ENCODE measurements at regions not wholly inside any gene's neighbourhood (a gene's known extent, or its start where the extent isn't known, plus 50 kb on each side); places are given as distances from the start of the nearest gene placed in this dataset.

DNA sequence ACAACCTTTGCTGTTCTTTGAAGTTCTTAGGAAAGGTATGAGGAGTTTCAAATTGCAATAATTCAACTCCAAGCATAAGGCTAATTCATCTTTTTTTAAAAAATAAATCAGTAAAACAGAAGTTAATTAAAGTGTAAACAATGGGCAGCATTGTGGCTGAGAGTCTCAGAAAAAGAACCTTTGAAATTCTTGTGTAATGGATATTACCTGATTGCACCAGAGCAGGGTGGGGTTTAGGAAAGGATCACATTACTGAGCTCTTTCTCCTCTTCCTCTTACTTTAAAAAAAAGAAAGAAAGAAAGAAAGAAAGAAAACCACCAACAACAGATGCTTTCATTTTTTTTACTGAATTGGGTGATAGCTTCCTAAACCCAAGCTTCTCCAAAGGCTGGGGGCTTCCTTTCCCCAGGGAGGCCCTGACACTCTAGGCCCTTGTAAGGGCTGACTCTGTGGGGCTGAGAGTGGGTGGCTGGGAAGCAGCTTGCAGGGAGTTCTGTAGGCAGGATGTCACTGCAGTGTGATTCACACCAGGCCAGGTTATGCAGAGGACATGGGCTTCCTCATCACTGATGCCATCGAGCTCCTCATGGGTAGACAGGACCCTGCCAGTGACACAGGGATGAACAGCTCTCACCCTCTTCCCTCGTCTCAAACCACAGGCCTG is 564.5 kb downstream of the FGF9 start:
- peak; percentile 16 for DNase-seq (ENCODE audit: low spot score)

DNA sequence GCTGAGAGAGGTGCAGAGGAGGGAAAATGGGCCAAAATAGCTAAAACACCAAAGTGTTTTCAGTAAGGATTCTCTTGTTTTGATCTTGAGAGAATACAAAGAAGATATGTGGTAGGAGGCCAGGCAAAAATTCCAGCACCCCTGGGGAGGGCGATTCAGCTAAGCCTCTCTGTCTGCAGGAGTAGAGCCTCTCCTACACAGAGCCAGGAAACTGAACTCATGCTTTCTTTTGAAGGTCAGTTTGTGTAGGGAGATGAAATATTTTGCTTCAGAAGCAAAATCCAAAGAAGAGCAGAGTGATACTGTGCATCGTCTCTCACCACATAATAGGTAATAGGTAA is 565.0 kb downstream of the FGF9 start:
- DNase-seq (ENCODE audit: low spot score), result no peak

DNA sequence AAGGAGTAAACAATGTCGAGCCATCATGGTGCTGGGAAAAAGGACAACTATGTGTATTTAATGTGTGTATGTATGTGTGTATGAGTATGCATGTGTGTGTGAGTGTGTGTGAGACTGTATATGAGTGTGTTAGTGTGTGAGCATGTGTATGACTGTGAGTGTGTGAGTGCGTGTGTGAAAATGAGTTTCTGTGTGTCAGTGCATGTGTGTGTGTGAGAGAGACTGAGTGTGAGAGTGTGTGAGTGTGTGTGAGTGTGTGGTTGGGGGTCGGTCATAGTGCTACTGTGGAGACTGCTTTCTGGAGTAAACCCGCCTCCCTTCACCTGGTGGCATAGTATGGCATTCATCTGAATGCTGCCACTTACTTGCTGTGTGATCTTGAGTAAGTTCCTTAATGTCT is 567.4 kb downstream of the FGF9 start:
- no peak for DNase-seq (ENCODE audit: low spot score)

DNA sequence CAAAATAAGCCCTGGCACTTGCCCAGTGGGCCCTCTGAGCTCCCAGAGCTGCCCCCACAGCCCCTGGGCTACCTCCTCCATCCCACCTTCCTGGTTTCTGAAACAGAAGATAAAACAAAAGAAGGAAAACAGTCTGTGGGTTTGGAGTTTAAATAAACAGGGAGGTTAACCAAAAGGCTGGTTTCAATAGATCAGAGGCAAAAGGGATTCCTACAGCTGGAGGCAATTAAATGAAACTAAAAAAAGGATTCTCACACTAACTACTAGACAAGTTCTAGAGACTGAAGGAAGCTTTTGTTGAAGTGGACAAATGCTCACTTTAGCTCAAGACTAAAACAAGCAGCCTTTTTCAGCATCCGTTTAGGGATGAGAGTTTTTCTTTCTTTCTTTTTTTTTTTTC is 569.8 kb downstream of the FGF9 start:
- DNase-seq (ENCODE audit: low spot score), result no peak

DNA sequence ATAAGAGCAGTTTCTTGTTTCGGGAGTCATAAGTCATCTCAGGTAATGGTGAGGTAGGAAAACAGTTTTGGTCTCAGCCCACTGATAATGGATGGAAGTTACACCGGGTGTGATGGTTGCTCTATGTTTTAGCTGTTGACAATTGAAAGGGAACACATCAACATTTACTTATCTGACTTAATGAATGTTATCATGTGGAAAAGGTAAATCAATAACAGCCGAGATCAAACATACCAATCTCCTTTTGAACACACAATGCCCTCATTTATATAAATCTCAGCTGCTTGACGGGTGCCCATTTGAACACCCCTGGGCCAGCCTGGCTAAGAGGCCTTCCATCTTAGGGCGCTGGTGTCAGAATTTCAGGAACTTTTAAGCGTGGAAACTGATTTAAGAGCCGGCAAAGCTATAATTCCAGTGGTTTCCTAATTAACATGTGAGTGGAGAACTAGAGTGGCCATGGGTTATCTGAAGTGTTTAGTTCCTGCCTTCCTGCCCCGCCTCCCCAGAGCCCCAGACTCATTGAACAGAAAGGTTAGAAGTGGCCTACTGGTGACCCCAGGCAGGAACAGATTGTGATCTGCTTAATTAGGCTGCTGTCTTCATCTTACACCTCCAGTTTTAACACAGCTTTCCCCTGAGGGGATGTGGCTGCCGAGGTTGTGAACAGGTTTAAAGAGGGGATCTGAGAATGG is 572.7 kb downstream of the FGF9 start:
- no peak for DNase-seq (ENCODE audit: low spot score)

DNA sequence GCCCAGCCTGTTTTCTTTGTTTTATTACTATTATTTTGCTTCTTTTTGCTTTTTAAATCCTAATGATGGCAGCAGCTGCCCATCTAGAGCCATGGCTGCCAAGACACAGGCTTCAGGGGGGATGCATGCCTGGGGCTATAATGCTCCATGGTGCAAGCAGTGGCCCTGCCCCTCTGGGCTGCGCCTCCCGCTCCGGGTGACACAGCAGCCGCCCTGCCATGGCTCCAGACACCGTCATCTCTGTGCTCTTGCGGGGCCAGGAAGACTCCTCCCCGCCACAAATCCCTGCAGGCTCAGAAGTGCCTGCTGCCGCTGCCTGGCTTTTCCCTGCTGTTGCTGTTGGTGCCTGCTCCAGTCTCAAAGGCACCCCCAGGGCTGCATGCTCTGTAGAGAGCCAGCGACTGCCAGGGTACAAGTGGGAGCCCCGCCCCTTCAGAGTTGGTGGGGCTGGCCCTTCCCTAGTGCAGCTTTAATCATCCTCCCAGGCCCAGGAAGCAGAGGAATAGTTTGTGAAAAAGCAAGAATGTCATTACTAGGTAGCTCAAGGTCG is 581.5 kb downstream of the FGF9 start:
- no peak for DNase-seq (ENCODE audit: low spot score)

DNA sequence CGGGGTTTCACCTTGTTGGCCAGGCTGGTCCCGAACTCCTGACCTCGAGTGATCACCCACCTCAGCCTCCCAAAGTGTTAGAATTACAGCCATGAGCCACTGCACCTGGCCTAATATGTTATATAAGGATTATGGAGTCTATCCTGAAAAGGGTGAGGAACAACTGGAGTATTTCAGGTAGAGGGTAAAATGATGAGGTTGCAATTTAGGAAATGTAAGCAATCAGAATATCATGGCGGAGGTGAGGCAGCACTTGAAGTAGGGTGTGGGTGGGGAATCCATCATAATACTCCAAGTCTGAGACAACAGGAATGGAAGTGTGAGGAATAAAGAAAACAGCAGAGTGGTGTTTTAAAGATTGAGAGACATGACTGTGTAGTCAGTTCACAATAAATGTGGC is 582.2 kb downstream of the FGF9 start:
- DNase-seq (ENCODE audit: low spot score), result no peak

DNA sequence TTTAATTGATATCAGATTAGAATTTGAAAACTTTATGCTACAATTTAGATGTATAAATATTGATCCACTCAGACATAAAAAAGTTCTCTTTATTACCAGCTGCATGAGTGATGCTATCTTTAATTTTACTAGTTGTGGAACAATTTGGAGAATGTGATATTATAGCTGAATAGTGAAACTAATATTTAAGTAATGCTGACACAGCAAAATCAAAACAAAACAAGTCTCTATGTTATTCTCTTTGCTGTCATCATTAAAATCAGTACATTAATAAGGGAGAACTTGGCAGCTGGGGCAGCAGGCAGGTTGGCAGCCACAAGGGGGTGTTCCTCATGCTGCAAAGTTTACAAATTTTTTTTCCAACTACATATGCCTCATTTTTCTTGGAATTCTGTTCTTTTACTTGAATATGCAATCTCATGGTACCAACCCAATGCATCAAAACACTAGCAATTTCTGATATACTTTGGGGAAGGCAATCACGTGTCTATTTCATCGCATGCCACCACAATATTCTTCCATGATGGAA is 585.3 kb downstream of the FGF9 start:
- DNase-seq (ENCODE audit: low spot score), result no peak

DNA sequence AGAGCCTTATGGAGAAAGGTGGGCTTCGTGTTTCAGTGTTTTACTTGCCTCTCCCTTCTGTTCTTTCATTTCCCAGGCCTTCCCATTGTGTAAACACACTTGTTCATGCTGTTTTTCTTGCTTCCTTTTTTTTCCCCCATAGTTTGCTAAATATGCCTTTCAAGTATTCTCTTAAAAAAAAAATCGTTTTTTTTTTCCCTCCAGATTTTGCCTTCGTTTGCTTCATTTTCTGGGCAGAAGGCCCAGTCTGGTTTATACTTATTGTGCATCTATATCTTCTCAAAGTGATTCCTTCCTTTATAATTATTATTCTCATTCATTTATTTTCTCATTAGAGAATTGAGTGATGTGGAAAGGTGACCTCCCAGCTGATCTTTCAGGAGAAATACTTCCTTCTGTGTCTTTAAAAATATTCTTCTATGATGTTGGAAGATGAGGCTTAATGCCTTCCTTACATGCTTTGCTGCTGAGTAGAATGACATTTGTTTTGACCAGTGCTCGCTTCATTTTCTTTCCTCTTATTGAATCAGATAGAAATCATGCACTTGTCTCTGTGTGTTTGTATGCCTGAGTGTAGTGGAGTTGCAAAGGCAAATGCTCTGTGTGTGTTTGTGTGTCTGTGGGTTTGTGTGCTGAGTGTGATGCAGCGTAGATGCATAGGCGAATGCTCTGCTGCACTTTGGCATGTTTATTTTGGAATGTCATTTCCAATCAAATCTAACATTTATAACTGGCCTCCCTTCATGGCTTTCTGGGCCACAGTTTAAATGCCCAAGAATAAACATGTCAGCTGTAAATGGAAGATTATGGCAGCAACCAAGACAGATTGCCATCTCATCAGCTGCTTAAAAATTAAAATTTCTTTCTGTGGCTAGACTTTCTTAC is 591.4 kb downstream of the FGF9 start:
- no peak for DNase-seq (ENCODE audit: low spot score)

DNA sequence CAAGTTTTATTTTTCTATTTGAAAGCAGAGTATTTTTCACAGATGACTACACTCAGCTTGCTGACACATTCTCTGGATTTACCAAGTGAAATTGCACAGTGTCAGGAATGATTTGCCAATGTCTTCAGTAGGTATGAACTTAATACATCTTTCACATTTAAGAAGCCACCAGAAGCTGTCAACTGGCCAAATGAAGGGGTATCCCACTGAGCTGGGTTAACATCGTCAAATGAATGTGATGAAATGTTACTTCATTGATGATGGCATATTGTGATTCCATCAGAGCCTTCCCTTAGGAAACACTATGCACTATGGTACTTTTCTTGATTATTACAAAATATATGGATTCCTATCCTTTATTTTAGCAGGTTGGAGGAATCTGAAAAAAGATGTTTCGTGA is 592.3 kb downstream of the FGF9 start:
- DNase-seq (ENCODE audit: low spot score), result no peak

DNA sequence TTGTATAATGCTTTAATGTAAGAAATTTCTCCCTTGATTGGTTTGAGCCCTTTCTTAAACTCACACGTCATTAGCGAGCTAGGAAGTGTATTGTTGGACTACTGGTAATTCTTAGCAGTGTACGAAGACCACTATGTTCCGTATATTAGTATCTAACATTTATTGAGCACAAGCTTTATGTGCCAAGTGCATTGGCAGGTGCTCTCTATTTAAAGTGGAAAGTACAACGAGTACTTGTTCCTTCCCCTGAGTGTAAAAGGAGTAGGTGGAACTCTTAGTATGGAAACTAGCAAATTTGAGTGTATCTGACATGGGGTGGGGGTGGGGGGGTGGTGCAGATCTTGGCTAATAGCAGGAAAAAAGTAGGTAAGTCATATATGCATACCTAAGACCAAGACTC is 594.7 kb downstream of the FGF9 start:
- no peak for DNase-seq (ENCODE audit: low spot score)

DNA sequence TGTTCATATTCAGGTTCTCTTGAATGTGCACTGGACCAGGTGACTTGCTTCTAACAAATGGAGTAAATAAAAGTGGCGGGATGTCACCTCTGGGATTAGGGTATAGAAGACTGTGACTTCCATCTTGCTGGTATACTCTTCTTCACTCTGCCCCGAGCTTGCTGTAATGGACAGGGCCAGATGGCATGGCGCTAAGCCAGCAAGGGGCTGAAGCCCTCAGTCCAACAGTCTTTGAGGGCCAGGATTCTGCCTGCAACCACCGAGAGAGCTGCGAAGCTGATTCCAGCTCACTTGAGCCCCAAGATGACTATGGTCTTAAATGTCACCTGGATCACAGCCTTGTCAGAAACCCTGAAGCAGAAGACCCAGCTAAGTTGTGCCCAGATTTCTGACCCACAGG is 600.0 kb downstream of the FGF9 start:
- no peak for DNase-seq (ENCODE audit: low spot score)

DNA sequence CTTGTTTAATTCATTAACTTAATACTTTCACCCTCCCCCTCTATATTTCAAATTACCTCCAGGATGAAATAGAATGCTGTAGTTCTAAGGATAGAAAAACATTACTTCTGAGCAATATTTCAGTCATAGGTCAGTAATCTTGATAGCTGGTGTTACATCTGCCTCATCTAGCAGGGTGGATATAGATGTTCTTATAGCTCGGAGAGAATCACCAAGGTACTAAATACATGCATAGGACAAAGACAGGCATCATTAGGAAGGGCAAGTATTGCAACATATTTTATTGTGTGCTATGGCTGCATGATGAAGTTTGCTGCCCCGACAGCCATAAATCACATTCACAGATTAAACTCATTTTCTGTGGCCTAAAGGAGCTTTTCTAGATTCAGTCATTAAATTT is 601.0 kb downstream of the FGF9 start:
- DNase-seq (ENCODE audit: low spot score), result no peak

DNA sequence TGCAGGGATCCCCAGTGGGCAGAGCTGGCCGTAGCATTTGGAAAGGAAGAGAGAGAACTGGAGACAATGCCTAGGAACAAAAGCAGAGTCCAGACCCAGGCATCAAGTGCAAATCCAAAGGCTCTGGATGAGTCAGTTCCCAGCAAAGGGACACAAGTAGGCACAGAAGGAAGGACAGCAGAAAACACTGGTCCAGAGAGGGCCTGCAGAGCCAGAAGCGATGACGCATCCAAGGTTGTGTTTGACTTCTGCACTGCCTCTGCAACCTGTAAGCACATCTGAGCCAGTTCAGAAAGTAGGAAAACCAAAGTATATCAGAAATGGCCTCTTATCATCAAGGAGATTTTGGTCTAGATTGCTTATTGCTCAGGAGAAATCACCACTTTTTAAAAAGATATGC is 604.5 kb downstream of the FGF9 start:
- DNase-seq (ENCODE audit: low spot score), result no peak

DNA sequence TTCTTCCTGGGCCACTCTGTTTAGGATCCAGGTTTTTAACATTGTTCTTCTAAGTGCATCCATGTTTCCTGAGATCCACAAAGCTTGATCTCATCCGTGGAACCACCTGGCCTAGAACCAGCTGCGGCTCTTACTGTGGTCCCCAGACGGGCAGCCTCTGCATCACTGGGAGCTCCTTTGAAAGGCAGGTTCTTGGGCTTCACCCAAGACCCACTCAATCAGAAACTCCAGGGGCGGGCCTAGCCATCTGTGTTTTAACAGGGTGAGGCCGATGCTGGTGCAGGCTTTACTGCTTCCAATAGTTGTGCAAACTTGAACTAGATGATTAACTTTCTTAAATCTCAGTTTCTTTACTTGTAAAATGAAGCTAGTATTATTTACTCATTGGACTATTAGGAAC is 605.7 kb downstream of the FGF9 start:
- DNase-seq (ENCODE audit: low spot score), result no peak

DNA sequence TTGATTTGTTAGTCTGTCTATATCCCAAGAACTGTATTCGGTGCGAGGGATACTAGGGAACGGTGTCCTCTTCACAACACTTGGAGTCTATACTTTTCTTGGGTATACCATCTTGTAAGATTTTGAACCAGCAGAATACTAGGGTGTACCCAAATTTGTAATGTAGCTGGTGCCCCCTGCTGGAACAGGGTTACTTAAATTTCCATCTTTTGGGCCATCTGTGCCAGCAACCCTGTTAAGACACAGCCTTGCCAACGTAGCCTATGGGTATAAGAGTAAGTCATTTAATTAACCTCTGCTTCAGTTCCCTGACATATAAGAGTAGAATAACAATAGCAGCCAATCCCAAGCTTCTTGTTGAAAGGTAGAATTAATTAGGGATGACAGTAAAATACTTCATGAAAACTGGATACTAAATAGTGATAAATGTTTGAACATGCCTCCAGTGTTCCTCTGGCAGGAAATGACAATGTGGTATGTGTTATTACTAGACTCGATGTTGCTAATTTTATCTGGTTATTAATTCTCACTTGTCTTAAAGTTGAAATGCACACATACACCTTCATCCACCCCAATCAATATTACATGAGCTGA is 607.6 kb downstream of the FGF9 start:
- peak; percentile 32 for DNase-seq (ENCODE audit: low spot score)

DNA sequence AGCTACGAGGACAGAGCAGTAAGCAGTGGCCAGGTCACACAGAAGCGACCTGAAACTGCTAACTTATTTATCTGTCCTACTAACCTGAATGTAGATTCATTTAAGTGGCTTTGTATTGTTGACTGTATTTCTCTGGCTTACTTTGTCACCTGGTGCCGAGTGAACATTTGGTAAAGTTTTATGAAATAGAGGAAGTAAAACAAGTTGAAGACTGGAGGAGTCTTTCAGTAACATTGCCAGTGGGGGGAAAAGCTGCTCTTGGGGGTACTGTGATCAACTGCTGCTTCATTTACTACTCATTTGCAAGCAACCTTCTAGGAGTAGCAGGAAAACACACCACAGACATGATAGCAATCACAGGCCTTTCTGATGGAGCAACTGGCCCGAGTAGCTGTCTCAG is 615.0 kb downstream of the FGF9 start:
- DNase-seq (ENCODE audit: low spot score), result no peak

DNA sequence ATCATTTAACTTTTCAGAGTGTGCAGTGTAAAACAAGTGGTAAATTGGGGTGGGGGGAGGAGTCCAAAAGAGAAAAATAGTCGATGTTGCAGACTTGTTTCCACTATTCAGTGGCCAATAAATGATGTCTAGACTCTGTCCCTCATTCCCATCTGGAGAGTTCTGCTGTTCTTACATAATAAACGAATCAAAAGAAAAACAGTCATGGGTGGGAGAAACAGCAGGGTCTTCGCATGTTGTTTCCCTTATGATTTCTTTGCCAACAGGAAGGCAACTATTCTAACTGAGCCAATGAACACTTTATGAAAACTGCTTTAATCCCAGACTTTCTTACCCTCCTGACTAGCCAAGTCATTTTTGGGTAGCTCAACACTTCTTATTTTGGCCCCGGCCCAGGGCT is 615.5 kb downstream of the FGF9 start:
- no peak for DNase-seq (ENCODE audit: low spot score)

DNA sequence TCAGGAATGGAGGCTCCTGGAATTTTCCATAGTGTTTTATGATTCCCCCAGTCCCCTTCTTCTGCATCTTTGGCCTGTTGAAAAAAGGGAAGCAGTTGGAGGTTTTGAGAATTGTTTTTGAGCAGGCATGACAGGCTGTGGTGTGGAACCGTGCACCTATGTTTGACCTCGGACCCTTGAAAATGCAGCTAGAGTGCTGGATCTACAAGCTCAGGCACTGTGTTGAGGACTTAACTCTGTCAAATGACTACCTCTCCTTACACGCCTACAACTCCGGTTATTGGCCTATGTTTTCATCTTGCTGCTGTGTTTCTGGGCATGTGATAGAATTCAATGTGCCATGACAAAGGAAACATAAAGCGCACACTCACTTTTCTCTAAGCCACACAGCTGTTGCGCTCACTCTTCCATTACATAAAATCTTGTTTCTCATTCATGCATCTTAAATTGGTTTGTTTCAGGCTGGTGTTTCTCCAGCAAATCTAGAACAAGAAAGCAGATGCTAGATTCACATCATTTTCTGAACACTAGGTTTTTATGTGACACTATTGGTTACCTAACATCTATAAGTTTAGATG is 616.6 kb downstream of the FGF9 start:
- DNase-seq (ENCODE audit: low spot score), result no peak

DNA sequence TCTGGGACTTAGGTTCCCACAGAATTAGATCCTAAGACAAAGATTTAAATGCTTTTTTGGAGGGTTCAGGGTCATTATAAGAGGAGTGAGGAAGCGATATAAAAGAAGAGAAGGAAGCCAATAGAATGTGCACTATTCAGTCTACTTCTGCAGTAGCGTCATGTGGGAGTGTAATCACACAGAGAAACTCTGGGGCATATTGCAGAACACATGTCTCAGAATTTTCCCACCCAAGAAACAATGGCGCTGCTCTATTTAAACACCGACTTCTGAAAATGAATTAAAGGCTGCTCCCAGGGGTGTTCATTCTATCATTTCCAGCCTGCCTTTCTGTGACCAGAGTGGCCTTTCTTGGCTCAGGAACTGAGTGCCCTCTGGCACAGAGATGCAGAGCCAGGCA is 617.6 kb downstream of the FGF9 start:
- no peak for DNase-seq (ENCODE audit: low spot score)

DNA sequence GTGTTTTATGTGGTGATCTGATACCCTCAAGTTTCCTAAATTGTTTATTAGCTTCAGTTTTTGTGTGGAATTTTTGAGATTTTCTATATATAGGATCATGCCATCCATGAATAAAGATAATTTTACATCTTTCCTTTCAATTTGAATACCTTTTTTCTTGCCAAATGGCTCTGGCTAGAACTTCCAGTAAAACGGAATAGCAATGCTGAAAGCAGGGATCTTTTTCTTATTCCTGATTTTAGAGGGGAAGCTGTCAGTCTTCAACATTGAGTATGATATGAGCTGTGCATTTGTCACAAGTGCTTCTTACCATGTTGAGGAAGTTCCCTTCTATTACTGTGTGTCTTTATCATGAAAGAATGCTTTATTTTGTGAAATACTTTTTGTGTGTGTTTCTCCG is 618.8 kb downstream of the FGF9 start:
- no peak for DNase-seq (ENCODE audit: low spot score)

DNA sequence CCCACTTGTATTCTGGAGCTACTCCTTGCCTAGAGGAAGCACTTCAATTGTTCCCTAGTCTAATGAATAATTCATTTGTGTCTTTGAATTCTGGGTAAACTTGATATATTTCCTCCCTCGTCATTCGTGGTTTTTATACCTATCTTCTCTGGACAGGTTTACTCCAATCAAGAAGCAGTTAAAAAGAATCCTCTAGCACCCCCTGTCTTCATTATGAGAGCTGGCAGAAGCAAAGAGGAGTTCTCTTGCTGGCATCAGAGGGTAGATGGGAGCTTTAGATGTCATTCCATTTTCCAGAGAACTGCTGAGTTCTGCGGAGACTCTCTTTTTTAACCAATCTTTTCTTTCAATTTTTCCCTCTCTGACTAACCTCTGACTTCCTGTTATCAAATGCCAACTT is 627.7 kb downstream of the FGF9 start:
- DNase-seq (ENCODE audit: low spot score), result no peak
